ENCODE measurements at regions not wholly inside any gene's neighbourhood (a gene's known extent, or its start where the extent isn't known, plus 50 kb on each side); places are given as distances from the start of the nearest gene placed in this dataset.

- TF ChIP-seq FOXA1 (IDR thresholded peaks at IDR 0.05): no peak
- no peak for TF ChIP-seq SUZ12 (IDR thresholded peaks at IDR 0.05)
- TF ChIP-seq, protein P1, sequence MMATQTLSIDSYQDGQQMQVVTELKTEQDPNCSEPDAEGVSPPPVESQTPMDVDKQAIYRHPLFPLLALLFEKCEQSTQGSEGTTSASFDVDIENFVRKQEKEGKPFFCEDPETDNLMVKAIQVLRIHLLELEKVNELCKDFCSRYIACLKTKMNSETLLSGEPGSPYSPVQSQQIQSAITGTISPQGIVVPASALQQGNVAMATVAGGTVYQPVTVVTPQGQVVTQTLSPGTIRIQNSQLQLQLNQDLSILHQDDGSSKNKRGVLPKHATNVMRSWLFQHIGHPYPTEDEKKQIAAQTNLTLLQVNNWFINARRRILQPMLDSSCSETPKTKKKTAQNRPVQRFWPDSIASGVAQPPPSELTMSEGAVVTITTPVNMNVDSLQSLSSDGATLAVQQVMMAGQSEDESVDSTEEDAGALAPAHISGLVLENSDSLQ (IDR thresholded peaks at IDR 0.05): no peak
- no peak for TF ChIP-seq TARDBP (IDR thresholded peaks at IDR 0.05)
- no peak for TF ChIP-seq ELF4 (IDR thresholded peaks at IDR 0.05)
- no peak for TF ChIP-seq CTBP1 (IDR thresholded peaks at IDR 0.05; ENCODE audit: borderline replicate concordance)
- no peak for TF ChIP-seq SP1 (IDR thresholded peaks at IDR 0.05)
- no peak for TF ChIP-seq FOXM1 (IDR thresholded peaks at IDR 0.05; ENCODE audit: borderline replicate concordance)
Observed at GRCh38 chr4:167787231-167787630, 305.1 kb upstream of the ANXA10 start.
